Endothelial cell (in vitro differentiated cells): ENCODE measurements at regions not wholly inside any gene's neighbourhood (a gene's known extent, or its start where the extent isn't known, plus 50 kb on each side); places are given as distances from the start of the nearest gene placed in this dataset.

Source experiments
- DNase-seq: peaks from one replicate; pipeline ENCODE4 v3.0.0; 2021; ENCODE audit warnings: low spot score
- H3K27ac Mint-ChIP-seq: one replicate; pipeline ENCODE4 v1.8.0; 2021; ENCODE audit warnings: mixed read lengths, inconsistent platforms; ENCODE audit not compliant: unreplicated experiment
- H3K27me3 Mint-ChIP-seq: one replicate; pipeline ENCODE4 v1.8.0; 2021; ENCODE audit warnings: mild to moderate bottlenecking, moderate library complexity, mixed read lengths, inconsistent platforms; ENCODE audit not compliant: unreplicated experiment
- H3K36me3 Mint-ChIP-seq: one replicate; pipeline ENCODE4 v1.8.0; 2021; ENCODE audit warnings: mild to moderate bottlenecking, low read depth, mixed read lengths, inconsistent platforms; ENCODE audit not compliant: unreplicated experiment
- H3K4me1 Mint-ChIP-seq: one replicate; pipeline ENCODE4 v1.8.0; 2021; ENCODE audit warnings: mild to moderate bottlenecking, mixed read lengths, inconsistent platforms; ENCODE audit not compliant: unreplicated experiment
- H3K4me3 Mint-ChIP-seq: one replicate; pipeline ENCODE4 v1.8.0; 2021; ENCODE audit warnings: mild to moderate bottlenecking, mixed read lengths, inconsistent platforms; ENCODE audit not compliant: unreplicated experiment
- H3K9me3 Mint-ChIP-seq: one replicate; pipeline ENCODE4 v1.8.0; 2021; ENCODE audit warnings: mixed read lengths, inconsistent platforms; ENCODE audit not compliant: unreplicated experiment
- CTCF ChIP-seq: fragments of 200-600 bp; sonication (generic); IDR thresholded peaks from one replicate; pipeline ENCODE4 v1.5.0; 2021; ENCODE audit warnings: antibody characterized with exemption; ENCODE audit not compliant: unreplicated experiment

DNA sequence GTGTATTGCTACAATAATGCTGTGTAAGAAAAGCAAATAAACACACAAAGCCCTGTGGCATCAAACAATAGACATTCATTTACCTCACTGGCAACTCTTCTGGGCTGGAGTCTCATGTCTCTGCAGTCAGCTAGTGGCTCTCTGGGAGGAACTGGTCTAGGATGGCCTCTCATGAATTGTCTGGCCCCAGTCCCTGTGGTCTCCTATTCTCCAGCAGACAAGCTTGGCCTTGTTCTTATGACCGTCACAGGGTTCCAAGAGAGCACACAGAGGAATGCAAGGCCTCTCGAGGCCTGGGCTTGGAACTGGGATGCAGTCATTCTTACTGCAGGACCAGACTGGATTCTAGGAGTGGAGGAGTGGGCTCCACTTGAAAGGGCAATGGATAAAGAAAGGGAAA is 141.2 kb upstream of the NTM start:
- no peak for TF ChIP-seq CTCF
- Mint-ChIP-seq H3K9me3 (no peaks in the 10 kb centered on the region), H3K27ac (no peak overlapping the region), H3K36me3 (no peaks in the 10 kb centered on the region), H3K4me3 (no peak overlapping the region), H3K4me1 (no peaks in the 10 kb centered on the region), H3K27me3 (no peaks in the 10 kb centered on the region)
- DNase-seq = no peak

DNA sequence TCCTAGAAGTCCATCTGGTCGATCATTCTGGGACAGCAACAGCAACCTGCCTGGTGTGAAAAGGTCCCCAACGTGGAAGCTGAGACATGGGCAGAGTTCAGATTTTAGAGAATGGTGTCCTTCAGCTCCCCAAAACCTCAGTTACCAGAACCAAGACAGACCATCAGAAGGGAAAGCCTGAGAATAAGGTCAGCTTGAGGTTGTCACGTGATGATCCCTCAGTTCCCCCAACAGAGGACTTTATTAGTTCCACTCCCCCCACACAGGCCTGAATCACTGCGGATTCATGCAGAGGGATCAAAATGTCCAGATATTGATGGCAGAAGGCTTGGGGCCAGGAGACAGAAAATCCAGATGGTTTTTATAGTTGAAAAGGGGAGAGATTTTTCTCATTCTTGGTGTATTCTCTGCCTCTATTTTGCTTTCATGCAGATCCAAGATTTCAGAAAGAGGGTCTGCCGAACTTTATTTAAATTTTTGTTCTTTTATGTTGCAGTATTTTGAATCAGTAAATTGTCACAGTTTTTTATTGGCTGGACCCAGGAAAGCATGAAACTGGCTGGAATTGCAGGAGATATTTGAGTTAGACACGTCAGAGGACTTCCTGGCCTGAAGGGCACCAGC is 139.0 kb upstream of the NTM start:
- Mint-ChIP-seq H3K4me3 (no peak overlapping the region), H3K27me3 (no peaks in the 10 kb centered on the region), H3K27ac (no peak overlapping the region), H3K36me3 (no peaks in the 10 kb centered on the region), H3K9me3 (no peaks in the 10 kb centered on the region), H3K4me1 (no peaks in the 10 kb centered on the region)
- no peak for TF ChIP-seq CTCF
- no peak for DNase-seq

GRCh38 chr11:131232261-131232660 is 138.2 kb upstream of the NTM start:
- no peak overlapping the region for H3K27ac Mint-ChIP-seq
- no peaks in the 10 kb centered on the region for H3K27me3 Mint-ChIP-seq
- no peak overlapping the region for H3K4me3 Mint-ChIP-seq
- no peak for TF ChIP-seq CTCF
- H3K4me1 Mint-ChIP-seq = no peaks in the 10 kb centered on the region
- no peaks in the 10 kb centered on the region for H3K9me3 Mint-ChIP-seq
- no peak for DNase-seq
- H3K36me3 Mint-ChIP-seq = no peaks in the 10 kb centered on the region

DNA sequence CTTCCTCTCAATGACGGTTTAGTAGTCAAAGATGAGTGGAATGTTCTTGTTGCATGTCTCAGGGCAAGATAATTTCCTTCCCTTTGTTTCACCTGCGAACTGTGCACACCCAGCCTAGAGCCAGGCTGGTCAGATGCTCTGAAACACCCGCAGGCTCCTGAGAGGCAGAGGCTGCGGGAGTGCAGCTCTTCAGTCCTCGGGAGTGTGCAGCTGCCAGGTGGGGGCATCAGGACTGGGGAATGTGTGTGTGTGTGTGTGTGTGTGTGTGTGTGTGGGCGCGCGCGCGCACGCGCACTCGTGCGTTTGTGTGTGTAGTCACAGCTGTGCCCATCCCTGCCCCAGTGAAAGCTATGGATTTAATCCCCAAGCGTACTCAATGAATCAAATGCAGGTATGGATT is 136.2 kb upstream of the NTM start:
- no peaks in the 10 kb centered on the region for H3K27me3 Mint-ChIP-seq
- no peaks in the 10 kb centered on the region for H3K4me1 Mint-ChIP-seq

More for the DNA sequence above, 136.2 kb upstream of the NTM start:
- TF ChIP-seq CTCF = no peak
- H3K4me3 Mint-ChIP-seq = no peak overlapping the region
- no peak for DNase-seq
- no peak overlapping the region for H3K27ac Mint-ChIP-seq
- no peaks in the 10 kb centered on the region for H3K36me3 Mint-ChIP-seq
- H3K9me3 Mint-ChIP-seq = no peaks in the 10 kb centered on the region
